HCT116 (cell line): ENCODE measurements at regions not wholly inside any gene's neighbourhood (a gene's known extent, or its start where the extent isn't known, plus 50 kb on each side); places are given as distances from the start of the nearest gene placed in this dataset.

Experiments used
- ATAC-seq: fragments of 200-7000 bp; cut with Tn5 transposase; 2 replicates; pipeline ENCODE4 v1.9.1; 2020; ENCODE audit warnings: mild to moderate bottlenecking, moderate library complexity
- BruUV-seq: library from RNA; stranded (reverse); fragments of 400-500 nt; replicated peaks from 2 replicates; lab custom pipeline; 2021; lab: Mats Ljungman, UMichigan
- CTCF ChIA-PET: fragments of 300-600 bp; sonication (Branson Sonifier 250); formaldehyde crosslinking; loops from one replicate; lab custom pipeline; 2021; ENCODE audit warnings: antibody characterized with exemption; lab: Charles Lee
- POLR2A ChIA-PET: fragments of 300-600, 350-600 bp; sonication (Branson Sonifier 250); formaldehyde crosslinking; loops from one replicate; lab custom pipeline; 2021; ENCODE audit warnings: antibody characterized with exemption; lab: Charles Lee
- RAD21 ChIA-PET, 2 experiments: fragments of 300-600 bp; sonication (Branson Sonifier 250); formaldehyde crosslinking; loops; one replicate each; lab custom pipeline; 2023; ENCODE audit warnings: low total read pairs in 2 of 2; ENCODE audit not compliant: uncharacterized antibody in 2 of 2, unreplicated experiment in 2 of 2, low non-redundant PET in 1 of 2; lab: Charles Lee
- DNase-seq: peaks from one replicate; pipeline ENCODE4 v3.0.0-alpha.2; 2010; ENCODE audit warnings: low read depth, low spot score
- H2AFZ ChIP-seq: fragments of 200-600 bp; shearing (Covaris generic), sonication (generic); 2 replicates; pipeline ENCODE4 v1.6.1; 2017; ENCODE audit warnings: low read depth, mixed run types, mixed read lengths, antibody characterized with exemption, low read length; ENCODE audit not compliant: poor library complexity, severe bottlenecking
- H3K27ac ChIP-seq: 2 replicates; pipeline ENCODE4 v1.5.1; 2012; ENCODE audit warnings: low read depth, low read length
- H3K27me3 ChIP-seq: fragments of 200-600 bp; sonication (generic); 2 replicates; pipeline ENCODE4 v1.6.1; 2016; ENCODE audit warnings: mixed run types, low read length, mixed read lengths; ENCODE audit not compliant: insufficient read depth
- H3K36me3 ChIP-seq, 2 experiments: fragments of 200-500 bp in 1 of 2; fragments of 200-600 bp in 1 of 2; sonication (Bioruptor generic) in 1 of 2; sonication (generic) in 1 of 2; 2 replicates each; pipeline versions ENCODE4 v1.5.1 to v1.6.1; 2014 to 2016; ENCODE audit warnings: low read length in 2 of 2, inconsistent platforms in 1 of 2, mixed read lengths in 1 of 2, mixed run types in 1 of 2; ENCODE audit not compliant: insufficient read depth in 2 of 2, control insufficient read depth in 1 of 2
- H3K4me1 ChIP-seq, 2 experiments: fragments of 200-600 bp in 1 of 2; sonication (generic) in 1 of 2; 2 replicates each; pipeline versions ENCODE4 v1.5.1 to v1.6.1; 2012 to 2017; ENCODE audit warnings: low read length in 2 of 2, inconsistent platforms in 1 of 2, mild to moderate bottlenecking in 1 of 2, mixed read lengths in 1 of 2, mixed run types in 1 of 2, moderate library complexity in 1 of 2; ENCODE audit not compliant: insufficient read depth in 2 of 2, control insufficient read depth in 1 of 2
- H3K4me2 ChIP-seq: fragments of 200-600 bp; sonication (generic); 2 replicates; pipeline ENCODE4 v1.6.1; 2017; ENCODE audit warnings: mixed run types, low read length, mixed read lengths
- H3K4me3 ChIP-seq, 2 experiments: fragments of 200-600 bp in 1 of 2; sonication (generic) in 1 of 2; replicated peaks in 1 of 2; 2 replicates each; pipeline ENCODE4 v1.5.1; 2011 to 2016; ENCODE audit warnings: low read length in 2 of 2, control low read depth in 1 of 2, low read depth in 1 of 2, mild to moderate bottlenecking in 1 of 2, mixed read lengths in 1 of 2, mixed run types in 1 of 2
- H3K79me2 ChIP-seq: fragments of 200-600 bp; sonication (generic); 2 replicates; pipeline ENCODE4 v1.6.1; 2017; ENCODE audit warnings: mild to moderate bottlenecking, mixed run types, low read length, moderate library complexity, mixed read lengths; ENCODE audit not compliant: insufficient read depth
- H3K9ac ChIP-seq: fragments of 200-600 bp; sonication (generic); 2 replicates; pipeline ENCODE4 v1.6.1; 2016; ENCODE audit warnings: low read length, mixed read lengths
- H3K9me2 ChIP-seq: fragments of 200-600 bp; sonication (generic), shearing (Covaris generic); 2 replicates; pipeline ENCODE4 v1.6.1; 2017; ENCODE audit warnings: mixed run types, mild to moderate bottlenecking, moderate library complexity; ENCODE audit not compliant: insufficient read depth
- H3K9me3 ChIP-seq, 2 experiments: fragments of 200-500 bp in 1 of 2; fragments of 200-600 bp in 1 of 2; sonication (Bioruptor generic) in 1 of 2; sonication (generic) in 1 of 2; 2 replicates each; pipeline ENCODE4 v1.6.1; 2014 to 2017; ENCODE audit warnings: low read length in 2 of 2, mixed read lengths in 2 of 2, inconsistent platforms in 1 of 2, low read depth in 1 of 2, mild to moderate bottlenecking in 1 of 2, mixed run types in 1 of 2, moderate library complexity in 1 of 2; ENCODE audit not compliant: control insufficient read depth in 1 of 2, insufficient read depth in 1 of 2
- H4K20me1 ChIP-seq: fragments of 200-600 bp; sonication (generic), shearing (Covaris generic); 2 replicates; pipeline ENCODE4 v1.6.1; 2017; ENCODE audit warnings: mixed run types, mild to moderate bottlenecking, moderate library complexity; ENCODE audit not compliant: insufficient read depth
- CBX3 ChIP-seq: IDR thresholded peaks from 2 replicates; pipeline ENCODE4 v1.6.1; 2012; ENCODE audit warnings: low read depth
- CEBPB ChIP-seq: IDR thresholded peaks from 2 replicates; pipeline ENCODE4 v1.6.1; 2012; ENCODE audit warnings: low read depth
- CTCF ChIP-seq, 3 experiments: fragments of 200-600 bp in 1 of 3; sonication (generic) in 1 of 3; IDR thresholded peaks in 2 of 3; conservative IDR thresholded peaks in 1 of 3; 2 replicates each; pipeline ENCODE4 v1.5.1; 2012 to 2017; ENCODE audit warnings: low read depth in 2 of 3, low read length in 2 of 3, antibody characterized with exemption in 1 of 3, borderline replicate concordance in 1 of 3, control low read depth in 1 of 3, mild to moderate bottlenecking in 1 of 3, mixed read lengths in 1 of 3, mixed run types in 1 of 3, moderate library complexity in 1 of 3; ENCODE audit not compliant: insufficient read depth in 1 of 3
- ELF1 ChIP-seq: IDR thresholded peaks from 2 replicates; pipeline ENCODE4 v1.6.1; 2012; ENCODE audit warnings: low read depth, borderline replicate concordance
- EZH2 ChIP-seq: fragments of 200-600 bp; sonication (generic); IDR thresholded peaks from 2 replicates; pipeline ENCODE4 v1.6.1; 2017; ENCODE audit warnings: antibody characterized with exemption, mixed run types
- EZH2phosphoT487 ChIP-seq: fragments of 200-600 bp; IDR thresholded peaks from 2 replicates; pipeline ENCODE4 v1.6.1; 2018; ENCODE audit warnings: antibody characterized with exemption, borderline replicate concordance
- FOSL1 ChIP-seq: IDR thresholded peaks from 2 replicates; pipeline ENCODE4 v1.6.1; 2012; ENCODE audit warnings: low read depth
- JUND ChIP-seq: IDR thresholded peaks from 2 replicates; pipeline ENCODE4 v1.6.1; 2012
- MAX ChIP-seq: IDR thresholded peaks from 2 replicates; pipeline ENCODE4 v1.6.1; 2012
- POLR2A ChIP-seq: IDR thresholded peaks from 2 replicates; pipeline ENCODE4 v1.7.0; 2011; ENCODE audit warnings: borderline replicate concordance; ENCODE audit not compliant: insufficient read depth, insufficient read length; ENCODE audit errors: extremely low read depth
- POLR2AphosphoS5 ChIP-seq: IDR thresholded peaks from 2 replicates; pipeline ENCODE4 v1.6.1; 2011; ENCODE audit warnings: mild to moderate bottlenecking, low read depth, low read length, moderate library complexity
- RAD21 ChIP-seq: IDR thresholded peaks from 2 replicates; pipeline ENCODE4 v1.6.1; 2012; ENCODE audit warnings: low read depth, mild to moderate bottlenecking
- SIN3A ChIP-seq: IDR thresholded peaks from 2 replicates; pipeline ENCODE4 v1.6.1; 2012; ENCODE audit warnings: low read depth
- SRF ChIP-seq: IDR thresholded peaks from 2 replicates; pipeline ENCODE4 v1.6.1; 2012; ENCODE audit warnings: low read depth
- TCF7L2 ChIP-seq: IDR thresholded peaks from 2 replicates; pipeline ENCODE4 v1.7.0; 2011; ENCODE audit warnings: borderline replicate concordance, inconsistent platforms; ENCODE audit not compliant: insufficient read depth, insufficient read length; ENCODE audit errors: extremely low read depth
- YY1 ChIP-seq: IDR thresholded peaks from 2 replicates; pipeline ENCODE4 v1.6.1; 2011; ENCODE audit warnings: low read length, low read depth, moderate library complexity, mild to moderate bottlenecking; ENCODE audit not compliant: insufficient replicate concordance; ENCODE audit errors: extremely low read depth
- ZNF274 ChIP-seq: fragments of 200-500 bp; sonication (Bioruptor generic); IDR thresholded peaks from 2 replicates; pipeline ENCODE4 v1.6.1; 2014; ENCODE audit warnings: mild to moderate bottlenecking, low read depth, low read length, inconsistent platforms
- intact Hi-C: fragments of 100-400 bp; cut with micrococcal nuclease; formaldehyde crosslinking; loops from 2 replicates; pipeline ENCODE4 v1.10.0; 2022
- TF ChIP-seq, protein P1 (sequence below): IDR thresholded peaks from 2 replicates; pipeline ENCODE4 v1.6.1; 2012; ENCODE audit warnings: low read depth

- H3K27ac ChIP-seq: no peak overlapping the region
- H3K4me3 ChIP-seq: no peak overlapping the region
- H3K9me2 ChIP-seq: no peaks in the 10 kb centered on the region
- no peaks in the 10 kb centered on the region for H3K36me3 ChIP-seq
- peaks cover 2% of the 10 kb centered on the region; the same call in 1 of the 2 replicates for H3K27me3 ChIP-seq
- H3K4me2 ChIP-seq: no peak overlapping the region
- no peak for DNase-seq
- ChIA-PET RAD21 (no interaction called here), POLR2A (no interaction called here), CTCF (no interaction called here)
- H3K79me2 ChIP-seq: no peaks in the 10 kb centered on the region
- H4K20me1 ChIP-seq: no peaks in the 10 kb centered on the region
- BruUV-seq: no TSS peak
- H3K4me1 ChIP-seq: no peaks in the 10 kb centered on the region
- no peak for ATAC-seq
- H3K9ac ChIP-seq: no peak overlapping the region
- TF ChIP-seq JUND (no peak), YY1 (no peak), TCF7L2 (no peak), POLR2A (no peak), MAX (no peak), EZH2phosphoT487 (no peak), CEBPB (no peak), FOSL1 (no peak), SIN3A (no peak), RAD21 (no peak), EZH2 (no peak), CBX3 (no peak), POLR2AphosphoS5 (no peak), CTCF (IDR thresholded peaks at IDR 0.05 in 2 of 3, conservative IDR thresholded peaks at IDR 0.05 in 1 of 3; ENCODE audit: borderline replicate concordance in 1 of 3, insufficient read depth in 1 of 3, low read depth in 2 of 3, low read length in 2 of 3) (no peak), ZNF274 (no peak), ELF1 (no peak), SRF (no peak)
- TF ChIP-seq, protein P1, sequence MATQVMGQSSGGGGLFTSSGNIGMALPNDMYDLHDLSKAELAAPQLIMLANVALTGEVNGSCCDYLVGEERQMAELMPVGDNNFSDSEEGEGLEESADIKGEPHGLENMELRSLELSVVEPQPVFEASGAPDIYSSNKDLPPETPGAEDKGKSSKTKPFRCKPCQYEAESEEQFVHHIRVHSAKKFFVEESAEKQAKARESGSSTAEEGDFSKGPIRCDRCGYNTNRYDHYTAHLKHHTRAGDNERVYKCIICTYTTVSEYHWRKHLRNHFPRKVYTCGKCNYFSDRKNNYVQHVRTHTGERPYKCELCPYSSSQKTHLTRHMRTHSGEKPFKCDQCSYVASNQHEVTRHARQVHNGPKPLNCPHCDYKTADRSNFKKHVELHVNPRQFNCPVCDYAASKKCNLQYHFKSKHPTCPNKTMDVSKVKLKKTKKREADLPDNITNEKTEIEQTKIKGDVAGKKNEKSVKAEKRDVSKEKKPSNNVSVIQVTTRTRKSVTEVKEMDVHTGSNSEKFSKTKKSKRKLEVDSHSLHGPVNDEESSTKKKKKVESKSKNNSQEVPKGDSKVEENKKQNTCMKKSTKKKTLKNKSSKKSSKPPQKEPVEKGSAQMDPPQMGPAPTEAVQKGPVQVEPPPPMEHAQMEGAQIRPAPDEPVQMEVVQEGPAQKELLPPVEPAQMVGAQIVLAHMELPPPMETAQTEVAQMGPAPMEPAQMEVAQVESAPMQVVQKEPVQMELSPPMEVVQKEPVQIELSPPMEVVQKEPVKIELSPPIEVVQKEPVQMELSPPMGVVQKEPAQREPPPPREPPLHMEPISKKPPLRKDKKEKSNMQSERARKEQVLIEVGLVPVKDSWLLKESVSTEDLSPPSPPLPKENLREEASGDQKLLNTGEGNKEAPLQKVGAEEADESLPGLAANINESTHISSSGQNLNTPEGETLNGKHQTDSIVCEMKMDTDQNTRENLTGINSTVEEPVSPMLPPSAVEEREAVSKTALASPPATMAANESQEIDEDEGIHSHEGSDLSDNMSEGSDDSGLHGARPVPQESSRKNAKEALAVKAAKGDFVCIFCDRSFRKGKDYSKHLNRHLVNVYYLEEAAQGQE: no peak
- no peaks in the 10 kb centered on the region for H3K9me3 ChIP-seq
- intact Hi-C loops: no loop called here
- H2AFZ ChIP-seq: no peak overlapping the region
Measured at GRCh38 chr15:96561593-96561992, 231.1 kb downstream of the NR2F2 start.
